ENCODE measurements at regions not wholly inside any gene's neighbourhood (a gene's known extent, or its start where the extent isn't known, plus 50 kb on each side); places are given as distances from the start of the nearest gene placed in this dataset.

DNA sequence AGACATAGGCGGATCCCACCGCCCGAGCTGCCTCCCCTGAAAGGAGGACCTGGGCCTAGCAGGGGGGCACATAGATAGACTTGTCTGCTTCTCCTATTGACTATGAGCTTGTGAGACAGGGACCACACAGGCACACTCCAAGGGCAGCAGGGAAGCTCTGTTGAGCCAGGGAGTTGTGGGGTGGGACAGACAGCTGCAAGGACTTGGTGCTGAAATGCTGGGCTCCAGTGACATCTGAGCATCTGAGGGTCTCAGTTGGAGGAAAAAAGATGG is 53.4 kb upstream of the ANO1 start:
- no peaks in the 10 kb centered on the region for H3K79me2 ChIP-seq (ENCODE audit: insufficient read depth, low read length)
- H2AFZ ChIP-seq (ENCODE audit: low read length) = no peak overlapping the region
- no peaks in the 10 kb centered on the region for H3K4me1 ChIP-seq (ENCODE audit: insufficient read depth, low read length)
- H3K9ac ChIP-seq (ENCODE audit: insufficient read depth, low read depth, low read length) = no peak overlapping the region
- 30% methylated on average over 2 of the region's 3 CpGs for WGBS (ENCODE audit: low lambda C conversion rate)
- no peak overlapping the region for H3K27ac ChIP-seq (ENCODE audit: extremely low read length, insufficient read depth, low read length)
- ChIA-PET POLR2A (no interaction called here), CTCF (ENCODE audit: low intra/inter-chr PET ratio, low total read pairs) (no interaction called here)
- FAIRE-seq (no peak), DNase-seq (ENCODE audit: low spot score) (no peak), ATAC-seq (no peak)
- H3K36me3 ChIP-seq (replicated peaks in 1 of 2; ENCODE audit: control insufficient read depth in 1 of 2, insufficient read depth in 2 of 2, low read length in 2 of 2) = no peaks in the 10 kb centered on the region
- 0 out of 2 replicates have a peak, but pooled peaks cover 4% of the 10 kb centered on the region for H4K20me1 ChIP-seq (ENCODE audit: insufficient read depth, low read length)
- 0 out of 2 replicates have a peak, but pooled peaks cover 4% of the 10 kb centered on the region for H3K9me3 ChIP-seq (ENCODE audit: low read length)
- intact Hi-C loops (cut with micrococcal nuclease; ENCODE audit: unreplicated experiment) (no loop called here), in situ Hi-C loops (cut with HindIII; ENCODE audit: extremely low pct_ligation_motif_present, low pct_unique_long_range_greater_than_20kb) (no loop called here)
- no peak overlapping the region for H3K4me3 ChIP-seq (replicated peaks in 1 of 3; ENCODE audit: insufficient read depth in 1 of 3, low read depth in 2 of 3, low read length in 3 of 3)
- BruUV-seq (replicated peaks) = no TSS peak
- no peak overlapping the region for H3K4me2 ChIP-seq (ENCODE audit: low read depth, low read length)
- TF ChIP-seq FOSL1 (CRISPR knock-in tag; IDR thresholded peaks at IDR 0.05; ENCODE audit: borderline replicate concordance) = no peak
- no peak for TF ChIP-seq ZGPAT (CRISPR knock-in tag; IDR thresholded peaks at IDR 0.05)
- TF ChIP-seq ZNF558 (CRISPR knock-in tag; IDR thresholded peaks at IDR 0.05; ENCODE audit: borderline replicate concordance) = no peak
- no peak for TF ChIP-seq ARNTL (CRISPR knock-in tag; IDR thresholded peaks at IDR 0.05)
- TF ChIP-seq ZFP1 (CRISPR knock-in tag; IDR thresholded peaks at IDR 0.05) = no peak
- TF ChIP-seq, protein P1, sequence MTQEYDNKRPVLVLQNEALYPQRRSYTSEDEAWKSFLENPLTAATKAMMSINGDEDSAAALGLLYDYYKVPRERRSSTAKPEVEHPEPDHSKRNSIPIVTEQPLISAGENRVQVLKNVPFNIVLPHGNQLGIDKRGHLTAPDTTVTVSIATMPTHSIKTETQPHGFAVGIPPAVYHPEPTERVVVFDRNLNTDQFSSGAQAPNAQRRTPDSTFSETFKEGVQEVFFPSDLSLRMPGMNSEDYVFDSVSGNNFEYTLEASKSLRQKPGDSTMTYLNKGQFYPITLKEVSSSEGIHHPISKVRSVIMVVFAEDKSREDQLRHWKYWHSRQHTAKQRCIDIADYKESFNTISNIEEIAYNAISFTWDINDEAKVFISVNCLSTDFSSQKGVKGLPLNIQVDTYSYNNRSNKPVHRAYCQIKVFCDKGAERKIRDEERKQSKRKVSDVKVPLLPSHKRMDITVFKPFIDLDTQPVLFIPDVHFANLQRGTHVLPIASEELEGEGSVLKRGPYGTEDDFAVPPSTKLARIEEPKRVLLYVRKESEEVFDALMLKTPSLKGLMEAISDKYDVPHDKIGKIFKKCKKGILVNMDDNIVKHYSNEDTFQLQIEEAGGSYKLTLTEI (CRISPR knock-in tag; conservative IDR thresholded peaks at IDR 0.05) = no peak
- no peak for TF ChIP-seq TBX3 (IDR thresholded peaks at IDR 0.05; ENCODE audit: borderline replicate concordance)
- no peak for TF ChIP-seq ZNF850 (CRISPR knock-in tag; conservative IDR thresholded peaks at IDR 0.05)
- TF ChIP-seq, protein P2, sequence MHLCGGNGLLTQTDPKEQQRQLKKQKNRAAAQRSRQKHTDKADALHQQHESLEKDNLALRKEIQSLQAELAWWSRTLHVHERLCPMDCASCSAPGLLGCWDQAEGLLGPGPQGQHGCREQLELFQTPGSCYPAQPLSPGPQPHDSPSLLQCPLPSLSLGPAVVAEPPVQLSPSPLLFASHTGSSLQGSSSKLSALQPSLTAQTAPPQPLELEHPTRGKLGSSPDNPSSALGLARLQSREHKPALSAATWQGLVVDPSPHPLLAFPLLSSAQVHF (CRISPR knock-in tag; IDR thresholded peaks at IDR 0.05) = no peak
- H3K27me3 ChIP-seq (ENCODE audit: control insufficient read depth in 1 of 2, insufficient read depth in 2 of 2, low read length in 2 of 2) = peaks cover 1 to 27% of the 10 kb centered on the region in 2 experiments; a peak in 3 of 5 replicates

All from HepG2 (cell line).